HG03558 (cell line): ENCODE measurements at regions not wholly inside any gene's neighbourhood (a gene's known extent, or its start where the extent isn't known, plus 50 kb on each side); places are given as distances from the start of the nearest gene placed in this dataset.

ENCODE experiments used
- ATAC-seq: cut with Tn5 transposase; IDR thresholded peaks from one replicate; pipeline ENCODE4 v1.9.1; 2021; ENCODE audit warnings: moderate number of reproducible peaks; ENCODE audit not compliant: unreplicated experiment; ENCODE audit errors: extremely low read depth

- no peak for ATAC-seq
These were observed 253.1 kb downstream of the NFKBIZ start for GRCh38 chr3:102102394-102102793.

GRCh38 chr3:102104033-102104432 lies 254.7 kb downstream of the NFKBIZ start:
- no peak for ATAC-seq

GRCh38 chr3:102105193-102105592 lies 255.9 kb downstream of the NFKBIZ start:
- ATAC-seq = no peak

GRCh38 chr3:102106416-102107097 lies 257.2 kb downstream of the NFKBIZ start:
- ATAC-seq = no peak

GRCh38 chr3:102112704-102113230 lies 263.5 kb downstream of the NFKBIZ start:
- ATAC-seq = no peak

- no peak for ATAC-seq
These were observed 264.2 kb downstream of the NFKBIZ start for GRCh38 chr3:102113421-102114041.

GRCh38 chr3:102114264-102114979 lies 265.1 kb downstream of the NFKBIZ start:
- no peak for ATAC-seq

- no peak for ATAC-seq
These were observed 273.2 kb downstream of the NFKBIZ start for GRCh38 chr3:102122527-102122926.

GRCh38 chr3:102123590-102124190 lies 274.4 kb downstream of the NFKBIZ start:
- no peak for ATAC-seq

GRCh38 chr3:102124282-102124681 lies 275.0 kb downstream of the NFKBIZ start:
- no peak for ATAC-seq

GRCh38 chr3:102124704-102125103 lies 275.4 kb downstream of the NFKBIZ start:
- ATAC-seq = no peak

GRCh38 chr3:102125197-102125993 lies 276.1 kb downstream of the NFKBIZ start:
- ATAC-seq = no peak

GRCh38 chr3:102125994-102126368 lies 276.7 kb downstream of the NFKBIZ start:
- no peak for ATAC-seq

GRCh38 chr3:102129760-102130608 lies 280.7 kb downstream of the NFKBIZ start:
- no peak for ATAC-seq

- no peak for ATAC-seq
These were observed 283.1 kb downstream of the NFKBIZ start for GRCh38 chr3:102132370-102132769.

- ATAC-seq = no peak
These were observed 284.1 kb downstream of the NFKBIZ start for GRCh38 chr3:102133376-102133775.

GRCh38 chr3:102135316-102135715 lies 286.0 kb downstream of the NFKBIZ start:
- ATAC-seq = no peak

GRCh38 chr3:102136183-102136582 lies 286.9 kb downstream of the NFKBIZ start:
- no peak for ATAC-seq

- ATAC-seq = no peak
These were observed 290.8 kb downstream of the NFKBIZ start for GRCh38 chr3:102140116-102140515.
